ENCODE measurements at regions not wholly inside any gene's neighbourhood (a gene's known extent, or its start where the extent isn't known, plus 50 kb on each side); places are given as distances from the start of the nearest gene placed in this dataset.

DNA sequence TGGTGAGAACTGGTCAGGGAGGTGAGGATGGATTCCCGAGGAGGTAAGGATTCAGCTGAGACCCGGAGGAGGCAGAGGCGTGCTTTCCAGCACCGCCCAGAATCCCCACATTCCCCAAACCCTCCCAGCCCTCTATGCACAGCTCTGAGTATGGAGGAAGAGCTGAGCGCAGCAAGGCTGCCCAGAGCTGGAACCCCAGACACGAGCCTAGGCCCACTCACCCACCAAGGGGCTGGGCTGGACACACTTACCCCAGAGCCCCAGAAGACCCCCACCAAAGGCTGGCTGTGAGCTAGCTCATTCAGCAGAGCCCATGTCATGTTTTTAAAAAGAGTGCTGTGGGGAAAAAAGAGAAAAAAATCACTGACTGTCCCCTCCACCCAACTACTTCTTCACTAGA lies 271.5 kb downstream of the XXYLT1 start:
- Histone ChIP-seq H3K27me3 (ENCODE audit: insufficient read depth, low read length) (no peaks in the 10 kb centered on the region), H3K4ac (ENCODE audit: low read depth, low read length) (no peak overlapping the region), H4K8ac (replicated peaks; ENCODE audit: insufficient read length, low read depth, low read length) (no peak overlapping the region), H3K18ac (ENCODE audit: insufficient read length, low read depth, low read length) (no peak overlapping the region), H3K27ac (ENCODE audit: insufficient read length, low read depth, low read length) (no peak overlapping the region), H2BK5ac (ENCODE audit: insufficient read length, low read length) (no peak overlapping the region), H3K9ac (ENCODE audit: extremely low read depth, insufficient read length, low read length) (no peak overlapping the region), H3K4me2 (ENCODE audit: insufficient read depth, insufficient read length, low read length) (no peak overlapping the region), H2BK15ac (ENCODE audit: low read depth, low read length) (no peak overlapping the region), H3K23me2 (ENCODE audit: insufficient read length, low read depth, low read length, poor library complexity, severe bottlenecking) (no peaks in the 10 kb centered on the region), H2AFZ (ENCODE audit: low read length) (no peak overlapping the region), H3K4me1 (ENCODE audit: insufficient read depth, low read length) (no peaks in the 10 kb centered on the region), H3K56ac (ENCODE audit: insufficient read length, low read depth, low read length) (no peak overlapping the region), H3K14ac (ENCODE audit: insufficient read depth, low read length) (no peak overlapping the region), H3T11ph (ENCODE audit: low read length) (no peak overlapping the region), H3K23ac (ENCODE audit: insufficient read length, low read depth, low read length) (no peak overlapping the region), H3K79me2 (ENCODE audit: insufficient read depth, low read length) (no peaks in the 10 kb centered on the region), H2BK20ac (ENCODE audit: low read depth, low read length, poor library complexity, severe bottlenecking) (no peak overlapping the region), H4K91ac (ENCODE audit: insufficient read length, low read depth, low read length) (no peak overlapping the region), H4K20me1 (ENCODE audit: control insufficient read depth, insufficient read depth, insufficient read length) (no peaks in the 10 kb centered on the region), H3K9me3 (ENCODE audit: control insufficient read depth, low read depth, low read length) (no peaks in the 10 kb centered on the region), H4K5ac (ENCODE audit: insufficient read length, low read depth, low read length) (no peak overlapping the region), H2BK12ac (ENCODE audit: insufficient read length, low read depth, low read length) (no peak overlapping the region), H2BK120ac (ENCODE audit: low read depth, low read length, poor library complexity, severe bottlenecking) (no peak overlapping the region), H3K79me1 (ENCODE audit: insufficient read depth, low read depth, low read length, poor library complexity, severe bottlenecking) (no peaks in the 10 kb centered on the region), H2AK5ac (ENCODE audit: insufficient read length, low read length) (no peak overlapping the region)
- DNase-seq = no peak
- no CpG with 5 or more reads among the region's 6 CpGs for WGBS (ENCODE audit: extremely low coverage, insufficient read length, low lambda C conversion rate)
- TF ChIP-seq, protein P1, sequence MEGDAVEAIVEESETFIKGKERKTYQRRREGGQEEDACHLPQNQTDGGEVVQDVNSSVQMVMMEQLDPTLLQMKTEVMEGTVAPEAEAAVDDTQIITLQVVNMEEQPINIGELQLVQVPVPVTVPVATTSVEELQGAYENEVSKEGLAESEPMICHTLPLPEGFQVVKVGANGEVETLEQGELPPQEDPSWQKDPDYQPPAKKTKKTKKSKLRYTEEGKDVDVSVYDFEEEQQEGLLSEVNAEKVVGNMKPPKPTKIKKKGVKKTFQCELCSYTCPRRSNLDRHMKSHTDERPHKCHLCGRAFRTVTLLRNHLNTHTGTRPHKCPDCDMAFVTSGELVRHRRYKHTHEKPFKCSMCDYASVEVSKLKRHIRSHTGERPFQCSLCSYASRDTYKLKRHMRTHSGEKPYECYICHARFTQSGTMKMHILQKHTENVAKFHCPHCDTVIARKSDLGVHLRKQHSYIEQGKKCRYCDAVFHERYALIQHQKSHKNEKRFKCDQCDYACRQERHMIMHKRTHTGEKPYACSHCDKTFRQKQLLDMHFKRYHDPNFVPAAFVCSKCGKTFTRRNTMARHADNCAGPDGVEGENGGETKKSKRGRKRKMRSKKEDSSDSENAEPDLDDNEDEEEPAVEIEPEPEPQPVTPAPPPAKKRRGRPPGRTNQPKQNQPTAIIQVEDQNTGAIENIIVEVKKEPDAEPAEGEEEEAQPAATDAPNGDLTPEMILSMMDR (conservative IDR thresholded peaks at IDR 0.05) = no peak
- H3K36me3 Mint-ChIP-seq (ENCODE audit: insufficient read depth in 1 of 3, low read depth in 3 of 3) = no peaks in the 10 kb centered on the region
- no peak overlapping the region for H3K27ac Mint-ChIP-seq
- no peak overlapping the region for H3K4me3 Mint-ChIP-seq
- H3K27me3 Mint-ChIP-seq (ENCODE audit: low read depth) = peaks cover 15% of the 10 kb centered on the region
- H3K9me3 Mint-ChIP-seq = no peaks in the 10 kb centered on the region; a peak in 2 of 5 replicates
- peaks cover 23 to 25% of the 10 kb centered on the region in 2 experiments for H3K4me1 Mint-ChIP-seq
